Umbilical cord (tissue), 1 donor: ENCODE measurements at regions not wholly inside any gene's neighbourhood (a gene's known extent, or its start where the extent isn't known, plus 50 kb on each side); places are given as distances from the start of the nearest gene placed in this dataset.
"Not testable (repeated sequence)": the region's sequence is repeated elsewhere in the genome, so short reads cannot be mapped to it uniquely, and the experiment has no call there.

ENCODE experiments used
- DNase-seq: peaks from one replicate; pipeline ENCODE4 v3.0.0-alpha.2; 2015; ENCODE audit warnings: low spot score

DNA sequence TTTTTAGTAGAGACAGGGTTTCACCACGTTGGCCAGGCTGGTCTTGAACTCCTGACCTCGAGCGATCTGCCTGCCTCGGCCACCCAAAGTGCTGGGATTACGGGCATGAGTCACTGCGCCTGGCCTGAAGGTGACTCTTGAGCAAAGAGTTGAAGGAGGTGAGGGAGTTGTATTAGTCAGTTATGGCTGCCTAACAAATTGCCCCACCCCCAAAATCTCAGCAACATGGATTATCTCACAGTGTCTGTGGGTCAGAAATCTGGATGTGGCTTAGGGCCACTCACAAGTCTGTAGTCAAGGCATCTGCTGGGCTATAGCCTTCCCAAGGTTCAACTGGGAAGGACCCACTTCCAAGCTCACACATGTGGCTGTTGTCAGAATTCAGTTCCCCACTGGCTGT lies 52.8 kb upstream of the ADGRE5 start:
- DNase-seq = no peak

DNA sequence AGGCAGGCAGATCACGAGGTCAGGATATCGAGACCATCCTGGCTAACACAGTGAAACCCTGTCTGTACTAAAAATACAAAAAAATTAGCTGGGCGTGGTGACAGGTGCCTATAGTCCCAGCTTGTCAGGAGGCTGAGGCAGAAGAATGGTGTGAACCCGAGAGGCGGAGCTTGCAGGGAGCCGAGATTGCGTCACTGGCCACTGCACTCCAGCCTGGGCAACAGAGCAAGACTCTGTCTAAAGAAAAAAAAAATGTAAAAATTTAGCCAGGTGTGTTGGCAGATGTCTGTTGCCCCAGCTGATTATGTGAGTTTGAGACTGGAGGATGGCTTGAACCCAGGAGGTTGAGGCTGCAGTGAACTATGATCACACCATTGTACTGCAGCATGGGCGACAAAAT lies 54.2 kb upstream of the ADGRE5 start:
- DNase-seq = not testable (repeated sequence)

GRCh38 chr19:14325863-14326262 lies 55.4 kb upstream of the ADGRE5 start:
- peak; percentile 9 for DNase-seq

DNA sequence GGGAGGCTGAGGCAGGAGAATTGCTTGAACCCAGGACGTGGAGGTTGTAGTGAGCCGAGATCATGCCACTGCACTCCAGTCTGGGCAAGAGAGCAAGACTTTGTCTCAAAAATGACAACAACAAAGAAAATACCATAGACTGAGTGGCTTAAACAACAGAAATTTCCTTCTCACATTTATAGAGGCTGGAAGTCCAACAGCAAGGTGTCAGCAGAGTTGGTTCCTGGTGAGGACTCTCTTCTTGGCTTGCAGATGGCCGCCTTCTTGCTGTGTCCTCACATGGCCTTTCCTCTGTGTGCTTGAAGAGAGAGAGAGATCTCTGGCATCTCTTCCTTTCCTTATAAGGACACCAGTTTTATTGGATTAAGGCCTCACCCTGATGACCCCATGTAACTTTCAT lies 56.1 kb upstream of the ADGRE5 start:
- DNase-seq = no peak

DNA sequence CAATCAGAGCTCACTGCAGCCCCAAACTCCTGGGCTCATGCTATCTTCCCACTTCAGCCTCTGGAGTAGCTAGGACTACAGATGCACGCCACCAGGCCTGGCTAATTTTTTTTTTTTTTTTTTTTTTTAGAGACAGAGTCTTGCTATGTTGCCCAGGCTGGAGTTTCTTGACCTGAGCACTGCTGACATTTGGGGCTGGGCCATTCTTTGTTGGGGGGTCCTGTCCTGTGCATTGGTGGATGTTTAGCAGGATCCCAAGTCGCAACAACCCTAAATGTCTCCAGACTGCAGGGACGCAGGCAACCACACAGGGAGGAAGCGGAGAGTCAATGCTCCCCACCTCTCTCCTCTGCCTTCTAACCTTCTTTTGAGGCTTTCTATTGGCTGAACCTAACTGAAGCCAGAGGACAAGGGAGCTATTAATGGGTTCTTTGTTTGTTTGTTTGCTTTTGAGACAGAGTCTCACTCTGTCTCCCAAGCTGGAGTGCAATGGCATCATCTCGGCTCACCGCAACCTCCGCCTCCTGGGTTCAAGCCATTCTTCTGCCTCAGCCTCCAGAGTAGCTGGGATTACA lies 58.3 kb upstream of the ADGRE5 start:
- no peak for DNase-seq

DNA sequence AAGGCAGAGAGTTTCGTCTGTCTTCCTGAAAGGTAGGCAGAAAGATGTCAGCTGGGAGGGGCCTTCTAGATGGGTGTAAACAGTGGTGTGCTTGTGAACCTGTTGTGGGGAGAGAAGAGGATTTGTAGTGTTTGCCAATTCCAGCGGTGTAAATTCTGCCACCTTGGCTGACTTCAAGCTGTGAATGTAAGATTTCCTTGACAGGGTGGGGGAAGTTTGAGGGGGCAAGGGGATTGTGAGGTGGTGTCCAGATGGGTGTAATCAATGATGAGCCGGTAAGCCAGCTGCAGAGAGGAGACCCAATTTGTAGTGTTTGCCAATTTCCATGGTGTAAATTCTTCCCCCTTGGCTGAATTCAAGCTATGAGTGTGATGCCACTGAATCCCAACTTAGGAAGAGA lies 61.0 kb upstream of the ADGRE5 start:
- no peak for DNase-seq

DNA sequence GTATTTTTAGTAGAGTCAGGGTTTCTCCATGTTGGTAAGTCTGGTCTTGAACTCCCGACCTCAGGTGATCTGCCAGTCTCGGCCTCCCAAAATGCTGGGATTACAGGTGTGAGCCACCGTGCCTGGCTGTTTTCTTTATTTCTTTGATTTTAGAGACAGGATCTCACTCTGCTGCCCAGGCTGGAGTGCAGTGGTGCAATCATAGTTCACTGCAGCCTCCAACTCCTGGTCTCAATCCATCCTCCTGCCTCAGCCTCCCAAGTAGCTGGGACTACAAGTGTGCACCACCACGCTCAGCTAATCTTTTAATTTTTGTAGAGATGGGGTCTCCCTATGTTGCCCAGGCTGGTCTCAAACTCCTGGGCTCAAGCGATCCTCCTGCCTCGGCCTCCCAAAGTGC lies 61.5 kb upstream of the ADGRE5 start:
- DNase-seq = not testable (repeated sequence)

DNA sequence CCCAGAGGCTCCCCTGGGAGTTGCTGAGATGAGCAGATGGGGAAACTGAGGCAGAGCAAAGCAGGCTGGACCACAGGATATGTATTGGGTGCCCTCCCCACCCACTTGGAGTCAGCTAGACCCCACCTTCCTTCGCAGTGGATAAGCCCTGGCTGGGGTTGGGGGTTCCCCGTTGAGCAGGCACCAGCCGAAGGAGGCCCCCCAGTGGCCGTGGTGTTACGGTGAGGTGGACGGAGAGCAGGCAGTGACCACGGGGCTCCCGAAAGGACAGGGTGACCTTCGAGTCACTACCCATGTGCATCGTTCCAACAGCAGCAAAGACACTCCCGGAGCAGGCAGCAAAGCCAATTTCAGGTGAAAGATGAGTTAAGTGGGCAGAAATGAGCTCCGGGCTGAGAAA lies 62.4 kb upstream of the ADGRE5 start:
- DNase-seq = no peak

DNA sequence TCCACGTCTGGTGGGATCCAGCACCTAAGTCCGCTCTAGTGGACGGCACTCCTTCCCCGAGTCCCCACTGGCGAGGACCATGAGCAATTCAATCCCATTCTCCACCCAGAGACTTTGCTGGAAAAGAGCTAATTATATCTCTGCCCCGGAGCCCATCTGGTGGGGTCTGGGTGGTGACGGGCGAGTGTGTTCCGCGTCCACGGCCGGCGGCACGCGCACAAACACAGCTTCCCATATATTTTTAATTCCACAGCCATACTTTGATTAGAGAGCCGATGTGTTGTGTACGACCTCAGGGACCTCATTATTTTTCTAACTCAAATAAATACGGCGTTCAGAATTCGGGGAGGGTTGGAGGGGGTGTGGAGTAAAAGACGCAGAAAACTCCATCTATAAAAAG lies 64.1 kb upstream of the ADGRE5 start:
- no peak for DNase-seq

DNA sequence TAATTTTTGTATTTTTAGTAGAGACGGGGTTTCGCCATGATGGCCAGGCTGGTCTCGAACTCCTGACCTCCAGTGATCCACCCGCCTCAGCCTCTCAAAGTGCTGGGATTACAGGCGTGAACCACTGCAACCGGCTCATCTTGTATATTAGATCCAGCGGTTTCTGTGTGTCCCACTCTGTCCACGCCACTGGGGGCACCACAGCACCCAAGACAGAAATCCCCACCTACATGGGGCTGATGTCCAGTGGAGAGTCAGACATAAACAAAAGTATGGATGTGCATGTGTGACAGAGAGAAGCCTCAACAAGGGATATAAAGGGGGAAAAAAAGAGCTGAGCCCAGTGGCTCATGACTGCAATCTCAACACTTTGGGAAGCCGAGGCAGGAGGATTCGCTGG lies 65.8 kb upstream of the ADGRE5 start:
- no peak for DNase-seq

DNA sequence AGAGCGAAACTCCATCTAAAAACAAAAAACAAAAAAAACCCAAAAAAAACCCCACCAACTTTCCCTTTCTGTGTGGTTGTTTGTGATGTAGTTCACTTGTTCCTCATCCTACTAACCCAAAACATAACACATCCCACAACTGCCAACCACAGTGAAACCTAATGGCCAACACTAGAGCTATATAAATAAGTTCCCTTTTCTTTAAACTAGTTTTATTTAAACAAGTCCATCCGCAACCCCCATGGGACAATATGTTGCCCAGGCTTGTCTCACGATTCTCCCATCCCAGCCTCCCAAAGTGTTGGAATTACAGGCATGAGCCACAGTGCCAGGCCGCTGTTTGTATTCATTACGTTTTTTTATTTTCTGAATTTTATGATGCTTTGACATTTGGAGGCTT lies 71.2 kb upstream of the ADGRE5 start:
- peak; percentile 30 for DNase-seq

DNA sequence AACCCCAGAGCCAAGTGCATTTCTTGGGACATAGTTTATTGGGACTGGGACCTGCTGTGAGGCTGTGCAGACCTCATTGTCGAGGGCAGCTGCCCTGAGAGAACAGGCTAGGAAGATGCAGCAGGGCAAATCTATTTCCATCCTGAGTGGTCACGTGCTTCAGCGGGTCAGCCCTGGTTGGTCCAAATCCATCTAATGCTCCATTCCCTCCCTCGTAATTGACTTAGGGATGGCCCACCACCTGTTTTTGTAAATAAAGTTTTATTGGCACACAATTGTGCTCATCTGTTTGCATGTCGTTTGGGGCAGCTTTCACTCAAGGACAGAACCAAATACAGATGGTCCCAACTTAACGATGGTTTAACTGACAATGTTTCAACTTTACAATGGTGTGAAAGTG lies 75.5 kb upstream of the ADGRE5 start:
- DNase-seq = no peak

GRCh38 chr19:14301150-14301549 lies 80.1 kb upstream of the ADGRE5 start:
- no peak for DNase-seq

DNA sequence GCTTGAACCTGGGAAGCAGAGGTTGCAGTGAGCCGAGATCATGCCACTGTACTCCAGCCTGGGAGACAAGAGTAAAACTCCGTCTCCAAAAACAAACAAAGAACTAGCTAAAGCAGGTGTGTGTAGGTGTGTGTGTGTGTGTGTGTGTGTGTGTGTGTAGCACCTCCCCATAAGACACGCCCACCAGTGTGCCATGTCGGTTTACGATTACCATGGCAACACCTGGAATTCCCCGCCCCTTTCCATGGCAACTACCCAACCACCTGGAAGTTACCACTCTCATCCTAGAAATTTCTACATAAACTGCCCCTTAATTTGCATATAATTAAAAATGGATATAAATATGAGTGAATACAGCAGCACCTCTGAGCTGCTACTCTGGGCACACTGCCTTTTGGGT lies 80.9 kb upstream of the ADGRE5 start:
- no peak for DNase-seq

DNA sequence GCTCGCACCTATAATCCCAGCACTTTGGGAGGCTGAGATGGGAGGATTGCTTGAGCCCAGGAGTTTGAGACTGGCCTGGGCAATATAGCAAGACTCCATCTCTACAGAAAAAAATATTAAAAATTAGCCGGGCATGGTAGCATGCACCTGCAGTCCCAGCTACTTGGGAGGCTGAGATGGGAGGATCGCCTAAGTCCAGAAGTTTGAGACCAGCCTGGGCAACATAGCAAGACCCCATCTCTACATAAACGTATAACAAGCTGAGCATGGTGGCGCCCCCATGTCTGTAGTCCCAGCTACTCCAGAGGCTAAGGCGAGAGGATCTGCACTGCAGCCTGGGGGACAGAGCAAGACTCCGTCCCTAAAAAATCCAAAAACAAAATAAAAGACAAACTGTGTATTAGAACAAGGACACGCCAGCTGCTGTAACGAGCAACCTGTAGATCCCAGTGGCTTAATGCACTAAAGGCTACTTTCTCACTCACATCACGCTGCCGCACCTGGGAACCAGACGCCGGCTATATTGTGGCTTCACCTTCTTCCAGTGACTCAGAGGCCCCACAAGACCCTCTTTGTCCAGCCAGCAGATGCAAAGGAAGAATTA lies 81.9 kb upstream of the ADGRE5 start:
- DNase-seq = not testable (repeated sequence)

GRCh38 chr19:14297883-14298576 lies 83.2 kb upstream of the ADGRE5 start:
- not testable (repeated sequence) for DNase-seq

DNA sequence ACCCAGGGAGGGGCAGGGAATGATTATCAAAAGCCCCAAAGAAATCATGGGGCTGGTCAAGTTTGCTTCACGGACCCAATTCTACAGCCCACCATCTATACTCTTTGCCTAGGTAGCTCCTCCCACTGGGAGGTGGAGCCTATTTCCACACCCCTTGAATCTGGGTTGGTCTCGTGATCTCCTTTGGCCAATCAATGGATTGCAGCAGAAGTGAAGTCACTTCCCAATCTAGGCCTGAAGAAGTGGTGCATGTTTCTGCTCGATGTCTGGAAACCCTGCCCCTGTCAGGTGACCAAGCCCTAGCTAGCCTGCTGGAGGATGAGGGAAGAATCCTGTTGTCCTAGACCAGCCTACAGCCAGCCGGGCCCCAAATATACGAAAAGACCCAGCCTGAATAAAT lies 86.3 kb upstream of the ADGRE5 start:
- DNase-seq = not testable (repeated sequence)

DNA sequence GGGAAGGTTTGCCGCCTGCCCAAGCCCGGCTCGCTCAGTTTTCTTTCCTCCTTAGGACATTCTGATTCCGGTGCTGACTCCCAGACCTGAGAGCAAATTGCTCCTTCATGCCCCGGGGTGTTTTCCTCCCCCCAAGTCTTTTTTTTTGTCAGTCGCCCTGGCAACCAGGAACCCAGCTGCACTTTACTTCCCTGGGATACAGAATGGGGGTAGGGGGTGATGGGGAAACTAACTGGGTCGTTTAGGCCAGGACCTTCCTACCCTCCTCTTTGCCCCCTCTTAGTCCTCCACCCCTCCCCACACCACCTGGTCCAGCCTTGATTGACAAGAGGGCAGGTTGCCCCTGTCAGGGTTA lies 87.5 kb upstream of the ADGRE5 start:
- DNase-seq = not testable (repeated sequence)

GRCh38 chr19:14293101-14293815 lies 87.3 kb upstream of the ADGRL1 start:
- peak; percentile 32 for DNase-seq

DNA sequence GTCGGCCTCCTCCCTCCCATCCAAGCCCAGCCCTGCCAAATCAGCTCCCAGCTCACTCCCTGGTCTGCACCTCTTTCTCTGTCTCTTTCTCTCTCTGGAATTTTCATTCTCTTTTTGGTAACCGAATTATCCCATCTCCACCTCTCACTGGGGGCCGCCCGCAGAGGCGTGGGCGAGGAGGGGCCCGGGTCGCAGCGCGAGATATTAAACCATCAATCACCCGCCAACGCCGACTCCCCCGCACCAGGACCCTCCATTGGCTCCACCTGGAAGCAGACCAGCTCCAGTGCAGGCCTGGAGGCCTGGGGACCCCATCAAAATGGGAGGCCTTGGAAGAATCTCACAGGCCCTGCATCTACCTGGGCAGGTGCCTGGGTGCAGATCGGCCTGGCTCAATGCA lies 83.8 kb upstream of the ADGRL1 start:
- DNase-seq = not testable (repeated sequence)

GRCh38 chr19:14287837-14288236 lies 81.9 kb upstream of the ADGRL1 start:
- not testable (repeated sequence) for DNase-seq

DNA sequence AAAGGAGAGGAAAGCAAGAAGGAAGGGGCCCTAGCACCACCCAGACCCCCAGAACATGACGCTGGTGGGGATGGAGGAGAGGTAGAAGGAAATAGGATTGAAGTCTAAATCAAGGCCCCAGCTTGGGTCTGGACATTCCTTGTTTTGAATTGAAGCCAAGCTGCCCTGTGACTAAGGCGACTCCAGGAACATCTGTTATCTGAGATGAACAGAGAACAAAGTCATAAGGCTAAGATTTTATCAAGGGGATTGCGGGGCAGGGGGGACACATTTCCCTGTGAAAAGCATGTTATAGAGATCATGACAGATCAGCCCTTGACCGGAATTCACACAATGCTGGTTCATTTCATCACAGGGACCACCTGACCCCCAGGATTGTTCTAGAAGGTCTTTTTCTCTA lies 80.6 kb upstream of the ADGRL1 start:
- not testable (repeated sequence) for DNase-seq

GRCh38 chr19:14285726-14286125 lies 79.8 kb upstream of the ADGRL1 start:
- DNase-seq = not testable (repeated sequence)
